ENCODE measurements at regions not wholly inside any gene's neighbourhood (a gene's known extent, or its start where the extent isn't known, plus 50 kb on each side); places are given as distances from the start of the nearest gene placed in this dataset.
"Not testable (repeated sequence)": the region's sequence is repeated elsewhere in the genome, so short reads cannot be mapped to it uniquely, and the experiment has no call there.

- DNase-seq (ENCODE audit: low read depth, low spot score) = no peak
These were observed 231.1 kb upstream of the NUDT12 start for GRCh38 chr5:103793595-103794182.

GRCh38 chr5:103785569-103785968 is 223.0 kb upstream of the NUDT12 start:
- no peak for DNase-seq (ENCODE audit: low read depth, low spot score)
- no peak overlapping the region for H3K4me3 ChIP-seq (ENCODE audit: low read length)

More at GRCh38 chr5:103793595-103794182, 231.1 kb upstream of the NUDT12 start:
- no peak overlapping the region for H3K4me3 ChIP-seq (ENCODE audit: low read length)

- no peak overlapping the region for H3K4me3 ChIP-seq (ENCODE audit: low read length)
- no peak for DNase-seq (ENCODE audit: low read depth, low spot score)
These were observed 221.1 kb upstream of the NUDT12 start for GRCh38 chr5:103783669-103784068.

- no peak for DNase-seq (ENCODE audit: low read depth, low spot score)
- H3K4me3 ChIP-seq (ENCODE audit: low read length) = no peak overlapping the region
These were observed 218.2 kb upstream of the NUDT12 start for GRCh38 chr5:103780794-103781193.

GRCh38 chr5:103774721-103775120 is 212.1 kb upstream of the NUDT12 start:
- H3K4me3 ChIP-seq (ENCODE audit: low read length) = no peak overlapping the region
- no peak for DNase-seq (ENCODE audit: low read depth, low spot score)

GRCh38 chr5:103772248-103772647 is 209.7 kb upstream of the NUDT12 start:
- H3K4me3 ChIP-seq (ENCODE audit: low read length) = no peak overlapping the region

GRCh38 chr5:103764403-103764802 is 201.8 kb upstream of the NUDT12 start:
- no peak overlapping the region for H3K4me3 ChIP-seq (ENCODE audit: low read length)
- DNase-seq (ENCODE audit: low read depth, low spot score) = no peak

More at GRCh38 chr5:103772248-103772647, 209.7 kb upstream of the NUDT12 start:
- no peak for DNase-seq (ENCODE audit: low read depth, low spot score)

- DNase-seq (ENCODE audit: low read depth, low spot score) = no peak
These were observed 196.4 kb upstream of the NUDT12 start for GRCh38 chr5:103758996-103759395.

GRCh38 chr5:103755974-103756373 is 193.4 kb upstream of the NUDT12 start:
- no peak for DNase-seq (ENCODE audit: low read depth, low spot score)
- no peak overlapping the region for H3K4me3 ChIP-seq (ENCODE audit: low read length)

More at GRCh38 chr5:103758996-103759395, 196.4 kb upstream of the NUDT12 start:
- no peak overlapping the region for H3K4me3 ChIP-seq (ENCODE audit: low read length)

- H3K4me3 ChIP-seq (ENCODE audit: low read length) = no peak overlapping the region
- no peak for DNase-seq (ENCODE audit: low read depth, low spot score)
These were observed 182.9 kb upstream of the NUDT12 start for GRCh38 chr5:103745353-103746065.

GRCh38 chr5:103744159-103744558 is 181.6 kb upstream of the NUDT12 start:
- H3K4me3 ChIP-seq (ENCODE audit: low read length) = no peak overlapping the region
- DNase-seq (ENCODE audit: low read depth, low spot score) = no peak

GRCh38 chr5:103743421-103743820 is 180.8 kb upstream of the NUDT12 start:
- no peak overlapping the region for H3K4me3 ChIP-seq (ENCODE audit: low read length)
- no peak for DNase-seq (ENCODE audit: low read depth, low spot score)

GRCh38 chr5:103741984-103742383 is 179.4 kb upstream of the NUDT12 start:
- no peak for DNase-seq (ENCODE audit: low read depth, low spot score)
- no peak overlapping the region for H3K4me3 ChIP-seq (ENCODE audit: low read length)

GRCh38 chr5:103736343-103736742 is 173.8 kb upstream of the NUDT12 start:
- H3K4me3 ChIP-seq (ENCODE audit: low read length); DNase-seq (ENCODE audit: low read depth, low spot score): not testable (repeated sequence)

- no peak overlapping the region for H3K4me3 ChIP-seq (ENCODE audit: low read length)
- DNase-seq (ENCODE audit: low read depth, low spot score) = no peak
These were observed 161.7 kb upstream of the NUDT12 start for GRCh38 chr5:103724271-103724670.

GRCh38 chr5:103721183-103721582 is 158.6 kb upstream of the NUDT12 start:
- DNase-seq (ENCODE audit: low read depth, low spot score) = no peak
- no peak overlapping the region for H3K4me3 ChIP-seq (ENCODE audit: low read length)

- no peak for DNase-seq (ENCODE audit: low read depth, low spot score)
- H3K4me3 ChIP-seq (ENCODE audit: low read length) = no peak overlapping the region
These were observed 155.5 kb upstream of the NUDT12 start for GRCh38 chr5:103718108-103718507.

- H3K4me3 ChIP-seq (ENCODE audit: low read length) = no peak overlapping the region
- no peak for DNase-seq (ENCODE audit: low read depth, low spot score)
These were observed 146.0 kb upstream of the NUDT12 start for GRCh38 chr5:103708601-103709000.

GRCh38 chr5:103706939-103707682 is 144.5 kb upstream of the NUDT12 start:
- no peak overlapping the region for H3K4me3 ChIP-seq (ENCODE audit: low read length)
- DNase-seq (ENCODE audit: low read depth, low spot score) = no peak

- no peak overlapping the region for H3K4me3 ChIP-seq (ENCODE audit: low read length)
- DNase-seq (ENCODE audit: low read depth, low spot score) = no peak
These were observed 141.0 kb upstream of the NUDT12 start for GRCh38 chr5:103703617-103704016.
